ENCODE measurements at regions not wholly inside any gene's neighbourhood (a gene's known extent, or its start where the extent isn't known, plus 50 kb on each side); places are given as distances from the start of the nearest gene placed in this dataset.

DNA sequence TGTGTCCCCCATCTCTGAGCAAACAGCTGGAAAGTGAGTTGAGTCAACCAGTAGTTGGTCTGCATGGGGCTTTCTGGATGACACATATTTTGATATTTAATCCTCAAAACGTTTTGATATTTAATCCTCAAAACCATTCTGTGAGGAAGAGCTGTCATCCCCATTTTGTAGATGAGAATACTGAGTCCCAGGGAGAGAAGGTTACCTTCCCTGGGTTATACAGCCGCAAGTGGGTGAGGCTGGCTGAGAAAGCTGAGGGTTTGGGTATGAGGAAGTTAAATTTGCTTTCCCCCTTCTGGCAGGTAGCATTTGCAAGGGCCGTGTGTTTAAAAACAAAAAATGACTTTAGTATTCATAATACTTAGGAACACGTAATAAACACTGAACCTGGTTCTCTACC lies 447.2 kb downstream of the XYLT1 start:
- Histone ChIP-seq H3K4me1 (no peaks in the 10 kb centered on the region), H3K27me3 (peaks cover 0 to 6% of the 10 kb centered on the region in 2 donors), H3K9me3 (no peaks in the 10 kb centered on the region), H3K4me3 (no peak overlapping the region), H3K27ac (no peak overlapping the region), H3K36me3 (no peaks in the 10 kb centered on the region)
- intact Hi-C loops (cut with DNase I; ENCODE audit: low total_unique reads), result no loop called here
- TF ChIP-seq, protein P1, sequence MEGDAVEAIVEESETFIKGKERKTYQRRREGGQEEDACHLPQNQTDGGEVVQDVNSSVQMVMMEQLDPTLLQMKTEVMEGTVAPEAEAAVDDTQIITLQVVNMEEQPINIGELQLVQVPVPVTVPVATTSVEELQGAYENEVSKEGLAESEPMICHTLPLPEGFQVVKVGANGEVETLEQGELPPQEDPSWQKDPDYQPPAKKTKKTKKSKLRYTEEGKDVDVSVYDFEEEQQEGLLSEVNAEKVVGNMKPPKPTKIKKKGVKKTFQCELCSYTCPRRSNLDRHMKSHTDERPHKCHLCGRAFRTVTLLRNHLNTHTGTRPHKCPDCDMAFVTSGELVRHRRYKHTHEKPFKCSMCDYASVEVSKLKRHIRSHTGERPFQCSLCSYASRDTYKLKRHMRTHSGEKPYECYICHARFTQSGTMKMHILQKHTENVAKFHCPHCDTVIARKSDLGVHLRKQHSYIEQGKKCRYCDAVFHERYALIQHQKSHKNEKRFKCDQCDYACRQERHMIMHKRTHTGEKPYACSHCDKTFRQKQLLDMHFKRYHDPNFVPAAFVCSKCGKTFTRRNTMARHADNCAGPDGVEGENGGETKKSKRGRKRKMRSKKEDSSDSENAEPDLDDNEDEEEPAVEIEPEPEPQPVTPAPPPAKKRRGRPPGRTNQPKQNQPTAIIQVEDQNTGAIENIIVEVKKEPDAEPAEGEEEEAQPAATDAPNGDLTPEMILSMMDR (IDR thresholded peaks at IDR 0.05), result no peak
- no peak for DNase-seq

DNA sequence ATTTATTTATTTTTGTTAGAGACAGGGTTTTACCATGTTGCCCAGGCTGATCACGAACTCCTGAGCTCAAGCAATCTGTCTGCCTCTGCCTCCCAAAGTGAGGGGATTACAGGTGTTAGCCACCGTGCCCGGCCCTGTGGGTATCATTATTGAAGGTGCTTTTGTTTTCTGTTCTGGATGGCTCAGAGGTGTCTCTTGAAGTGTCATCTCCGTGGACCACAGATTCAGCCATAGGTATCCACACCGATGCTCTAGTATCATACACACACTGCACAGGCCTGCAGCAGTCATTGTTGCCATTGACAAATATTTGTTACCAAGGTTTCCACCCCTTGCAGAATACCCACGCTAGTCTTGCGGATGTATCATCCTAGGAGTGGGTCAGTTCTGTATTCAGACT lies 446.2 kb downstream of the XYLT1 start:
- Histone ChIP-seq H3K4me1 (no peaks in the 10 kb centered on the region), H3K9me3 (no peaks in the 10 kb centered on the region), H3K27me3 (peaks cover 0 to 4% of the 10 kb centered on the region in 2 donors), H3K4me3 (no peak overlapping the region), H3K36me3 (no peaks in the 10 kb centered on the region), H3K27ac (no peak overlapping the region)
- intact Hi-C loops (cut with DNase I; ENCODE audit: low total_unique reads), result no loop called here
- TF ChIP-seq, protein P1 (IDR thresholded peaks at IDR 0.05), result no peak
- DNase-seq, result no peak

DNA sequence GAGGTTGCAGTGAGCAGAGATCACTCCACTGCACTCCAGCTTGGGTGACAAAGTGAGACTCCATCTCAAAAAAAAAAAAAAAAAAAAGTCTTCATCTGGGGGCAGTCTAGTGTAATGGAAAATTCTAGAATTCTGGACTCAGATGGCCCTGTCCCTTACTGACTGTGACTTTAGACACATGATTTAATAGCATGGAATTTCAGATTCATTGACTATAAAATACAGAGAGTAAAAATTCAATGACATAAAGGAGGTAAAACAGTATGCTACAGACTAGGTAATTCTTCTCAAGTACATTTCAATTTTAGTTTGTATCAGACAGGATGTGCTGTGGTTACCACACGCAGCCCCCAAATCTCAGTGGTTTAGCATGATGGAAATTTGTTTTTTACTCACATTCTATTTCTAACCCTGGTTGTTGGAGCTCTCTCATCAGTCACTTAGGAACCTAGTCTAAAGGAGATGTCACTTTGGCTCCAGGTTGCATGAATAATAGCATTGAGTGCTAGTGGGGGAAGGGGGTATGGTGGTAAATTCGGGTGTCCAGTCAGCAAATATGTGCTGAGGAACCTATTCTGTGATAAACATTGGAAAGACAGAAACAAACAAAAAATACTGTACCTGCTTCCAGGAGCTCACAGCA lies 444.0 kb downstream of the XYLT1 start:
- intact Hi-C loops (cut with DNase I; ENCODE audit: low total_unique reads), result no loop called here
- no peak for DNase-seq
- Histone ChIP-seq H3K27ac (no peak overlapping the region), H3K4me3 (no peak overlapping the region), H3K27me3 (no peaks in the 10 kb centered on the region), H3K9me3 (no peaks in the 10 kb centered on the region), H3K36me3 (no peaks in the 10 kb centered on the region), H3K4me1 (no peaks in the 10 kb centered on the region)
- TF ChIP-seq, protein P1 (IDR thresholded peaks at IDR 0.05), result no peak

DNA sequence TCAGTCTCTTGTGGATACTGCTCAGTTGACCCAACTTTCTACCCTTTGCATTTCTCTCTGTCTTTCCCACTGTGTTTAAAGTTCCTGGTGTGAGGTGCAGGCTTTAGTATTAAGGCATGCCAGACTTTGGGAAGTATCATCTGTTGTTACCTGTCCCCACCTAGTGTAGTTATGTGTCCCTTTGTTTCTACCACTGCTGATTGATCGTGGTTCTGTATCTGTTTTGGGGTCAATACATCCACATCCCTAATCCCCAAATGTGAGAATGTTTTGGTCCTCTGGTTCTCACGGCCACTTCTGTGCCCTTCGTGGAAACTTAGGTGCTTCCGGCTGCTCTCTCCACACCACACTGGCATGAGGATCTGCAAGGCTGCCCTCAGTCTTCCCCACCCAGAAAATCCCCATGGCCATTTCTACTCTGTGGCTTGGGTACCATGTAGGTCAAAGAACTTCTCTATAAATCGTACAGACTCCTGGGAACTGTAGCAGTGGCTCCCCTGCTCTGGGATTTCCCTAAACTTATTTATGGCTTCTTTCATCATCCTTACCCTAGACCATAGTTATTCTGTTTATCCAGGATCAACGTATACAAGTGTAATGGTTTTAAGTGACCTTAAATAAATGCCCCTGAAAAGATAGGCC lies 443.2 kb downstream of the XYLT1 start:
- intact Hi-C loops (cut with DNase I; ENCODE audit: low total_unique reads), result no loop called here
- Histone ChIP-seq H3K4me3 (no peak overlapping the region), H3K27me3 (no peaks in the 10 kb centered on the region), H3K9me3 (no peaks in the 10 kb centered on the region), H3K27ac (no peak overlapping the region), H3K4me1 (no peaks in the 10 kb centered on the region), H3K36me3 (no peaks in the 10 kb centered on the region)
- TF ChIP-seq, protein P1 (IDR thresholded peaks at IDR 0.05), result no peak
- DNase-seq, result no peak

DNA sequence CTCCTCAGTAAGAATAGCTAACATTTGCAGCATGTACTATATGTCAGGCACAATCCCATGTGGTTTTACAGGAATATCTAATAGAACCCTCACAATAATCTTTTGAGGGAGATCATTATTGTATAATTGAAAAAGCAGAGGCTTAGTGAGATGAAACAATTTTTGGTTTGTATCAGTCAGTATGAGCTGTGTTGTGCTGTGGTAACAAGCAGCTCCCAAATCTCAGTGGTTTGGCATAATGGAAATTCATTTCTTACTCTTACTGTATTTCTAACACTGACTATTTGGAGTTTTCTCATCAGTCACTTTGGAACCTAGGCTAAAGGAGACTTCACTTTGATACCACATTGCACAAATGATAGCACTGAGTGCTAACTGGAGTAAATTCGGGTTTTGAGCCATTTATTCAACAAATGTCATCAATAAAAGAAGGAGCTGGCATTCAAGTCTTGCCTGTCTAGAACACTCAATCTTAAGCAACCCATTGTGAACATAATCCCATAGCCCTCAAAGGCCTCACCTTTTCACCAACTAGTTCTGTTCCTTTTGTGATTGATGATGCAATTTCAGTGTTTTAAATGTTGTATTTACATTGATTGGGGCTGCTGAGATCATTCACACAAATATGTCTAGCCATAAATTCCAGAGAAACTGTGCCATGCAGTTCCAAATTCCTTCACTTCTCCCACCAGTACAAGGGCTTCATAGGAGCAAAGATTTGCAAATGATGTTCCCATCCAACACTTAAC lies 441.0 kb downstream of the XYLT1 start:
- DNase-seq, result no peak
- no peak overlapping the region for H3K4me3 ChIP-seq
- H3K27ac ChIP-seq, result no peak overlapping the region
- no peaks in the 10 kb centered on the region for H3K4me1 ChIP-seq
- TF ChIP-seq, protein P1 (IDR thresholded peaks at IDR 0.05), result no peak
- peaks cover 0 to 6% (median 0%) of the 10 kb centered on the region in 3 donors for H3K9me3 ChIP-seq
- intact Hi-C loops (cut with DNase I; ENCODE audit: low total_unique reads), result no loop called here
- no peaks in the 10 kb centered on the region for H3K36me3 ChIP-seq
- H3K27me3 ChIP-seq, result no peaks in the 10 kb centered on the region
